RKO (cell line): ENCODE measurements at regions not wholly inside any gene's neighbourhood (a gene's known extent, or its start where the extent isn't known, plus 50 kb on each side); places are given as distances from the start of the nearest gene placed in this dataset.

Experiments
- DNase-seq: peaks from one replicate; pipeline ENCODE4 v3.0.0-alpha.2; 2016; ENCODE audit warnings: low spot score

GRCh38 chr1:30609336-30609998 lies 113.9 kb downstream of the MATN1 start:
- no peak for DNase-seq

GRCh38 chr1:30607723-30608122 lies 115.7 kb downstream of the MATN1 start:
- DNase-seq = no peak

- no peak for DNase-seq
These were observed 117.2 kb downstream of the MATN1 start for GRCh38 chr1:30606166-30606565.

- DNase-seq = no peak
These were observed 117.9 kb downstream of the MATN1 start for GRCh38 chr1:30605441-30605920.

GRCh38 chr1:30604801-30605440 lies 118.5 kb downstream of the MATN1 start:
- DNase-seq = no peak

- DNase-seq = no peak
These were observed 120.1 kb downstream of the MATN1 start for GRCh38 chr1:30603081-30603858.

GRCh38 chr1:30601316-30602085 lies 121.9 kb downstream of the MATN1 start:
- DNase-seq = no peak

GRCh38 chr1:30600706-30601105 lies 122.7 kb downstream of the MATN1 start:
- no peak for DNase-seq

GRCh38 chr1:30600258-30600657 lies 123.1 kb downstream of the MATN1 start:
- DNase-seq = no peak

- DNase-seq = no peak
These were observed 123.7 kb downstream of the MATN1 start for GRCh38 chr1:30599721-30600120.

- DNase-seq = no peak
These were observed 124.7 kb downstream of the MATN1 start for GRCh38 chr1:30598571-30599114.

GRCh38 chr1:30597711-30598110 lies 125.7 kb downstream of the MATN1 start:
- DNase-seq = no peak

- no peak for DNase-seq
These were observed 126.5 kb downstream of the MATN1 start for GRCh38 chr1:30596891-30597290.

GRCh38 chr1:30596470-30596869 lies 126.9 kb downstream of the MATN1 start:
- no peak for DNase-seq

- DNase-seq = no peak
These were observed 134.3 kb downstream of the MATN1 start for GRCh38 chr1:30589083-30589482.

GRCh38 chr1:30588311-30589073 lies 134.9 kb downstream of the MATN1 start:
- no peak for DNase-seq

GRCh38 chr1:30586671-30587070 lies 136.7 kb downstream of the MATN1 start:
- no peak for DNase-seq

GRCh38 chr1:30579580-30579979 lies 143.8 kb downstream of the MATN1 start:
- no peak for DNase-seq

GRCh38 chr1:30575066-30575465 lies 148.3 kb downstream of the MATN1 start:
- DNase-seq = no peak

- DNase-seq = peak; percentile 18
These were observed 151.2 kb downstream of the MATN1 start for GRCh38 chr1:30572192-30572591.

- no peak for DNase-seq
These were observed 152.0 kb downstream of the MATN1 start for GRCh38 chr1:30571380-30571779.
